ENCODE measurements at regions not wholly inside any gene's neighbourhood (a gene's known extent, or its start where the extent isn't known, plus 50 kb on each side); places are given as distances from the start of the nearest gene placed in this dataset.

DNA sequence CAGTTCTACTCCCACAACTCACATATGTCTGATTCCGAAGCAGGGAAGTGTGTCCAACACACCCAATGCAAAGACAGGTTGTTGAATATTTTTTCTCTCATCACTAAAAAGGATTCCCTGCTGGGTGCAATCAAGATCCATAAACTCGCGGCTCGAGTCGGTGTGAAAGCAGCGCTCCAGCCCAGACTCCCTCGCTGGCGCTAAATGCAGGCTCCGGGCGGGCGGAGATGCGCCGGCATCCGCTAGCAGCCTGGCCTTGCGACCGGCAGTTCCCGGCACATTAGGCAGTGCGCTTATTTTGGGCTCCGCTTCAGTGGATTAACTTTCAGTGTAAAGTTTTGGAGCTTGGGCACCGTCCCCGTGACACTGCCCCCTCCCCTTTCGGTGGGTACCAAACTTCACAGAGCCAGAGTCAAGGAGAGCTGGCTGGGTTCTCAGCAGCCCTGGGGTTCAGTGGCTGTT, 87.7 kb upstream of the POU3F1 start:
- TF ChIP-seq ZFX (IDR thresholded peaks at IDR 0.05) = no peak
- TF ChIP-seq, protein P1, sequence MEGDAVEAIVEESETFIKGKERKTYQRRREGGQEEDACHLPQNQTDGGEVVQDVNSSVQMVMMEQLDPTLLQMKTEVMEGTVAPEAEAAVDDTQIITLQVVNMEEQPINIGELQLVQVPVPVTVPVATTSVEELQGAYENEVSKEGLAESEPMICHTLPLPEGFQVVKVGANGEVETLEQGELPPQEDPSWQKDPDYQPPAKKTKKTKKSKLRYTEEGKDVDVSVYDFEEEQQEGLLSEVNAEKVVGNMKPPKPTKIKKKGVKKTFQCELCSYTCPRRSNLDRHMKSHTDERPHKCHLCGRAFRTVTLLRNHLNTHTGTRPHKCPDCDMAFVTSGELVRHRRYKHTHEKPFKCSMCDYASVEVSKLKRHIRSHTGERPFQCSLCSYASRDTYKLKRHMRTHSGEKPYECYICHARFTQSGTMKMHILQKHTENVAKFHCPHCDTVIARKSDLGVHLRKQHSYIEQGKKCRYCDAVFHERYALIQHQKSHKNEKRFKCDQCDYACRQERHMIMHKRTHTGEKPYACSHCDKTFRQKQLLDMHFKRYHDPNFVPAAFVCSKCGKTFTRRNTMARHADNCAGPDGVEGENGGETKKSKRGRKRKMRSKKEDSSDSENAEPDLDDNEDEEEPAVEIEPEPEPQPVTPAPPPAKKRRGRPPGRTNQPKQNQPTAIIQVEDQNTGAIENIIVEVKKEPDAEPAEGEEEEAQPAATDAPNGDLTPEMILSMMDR (conservative IDR thresholded peaks at IDR 0.05) = no peak
- H3K27ac ChIP-seq = no peak overlapping the region

DNA sequence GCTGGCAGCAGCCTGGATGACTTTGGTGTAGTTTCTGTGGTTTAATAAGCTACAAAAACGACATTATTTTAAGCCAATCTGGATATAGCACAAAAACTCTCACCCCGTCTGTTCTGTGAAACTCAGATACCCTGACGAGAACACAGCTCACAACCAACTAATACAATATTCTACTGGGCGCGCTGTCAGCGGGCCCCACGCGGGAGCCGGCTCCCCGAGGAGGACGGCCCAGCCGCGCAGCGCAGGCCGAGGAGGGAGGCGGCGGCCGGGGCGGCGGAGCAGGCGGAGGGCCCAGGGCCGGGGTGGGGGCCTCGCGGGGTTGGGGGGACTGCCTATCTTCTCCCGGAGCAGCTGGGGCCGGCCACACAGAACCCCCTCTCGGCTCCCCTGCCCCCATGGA, 87.2 kb upstream of the POU3F1 start:
- TF ChIP-seq ZFX (IDR thresholded peaks at IDR 0.05) = no peak
- TF ChIP-seq, protein P1 (conservative IDR thresholded peaks at IDR 0.05) = no peak
- no peak overlapping the region for H3K27ac ChIP-seq

DNA sequence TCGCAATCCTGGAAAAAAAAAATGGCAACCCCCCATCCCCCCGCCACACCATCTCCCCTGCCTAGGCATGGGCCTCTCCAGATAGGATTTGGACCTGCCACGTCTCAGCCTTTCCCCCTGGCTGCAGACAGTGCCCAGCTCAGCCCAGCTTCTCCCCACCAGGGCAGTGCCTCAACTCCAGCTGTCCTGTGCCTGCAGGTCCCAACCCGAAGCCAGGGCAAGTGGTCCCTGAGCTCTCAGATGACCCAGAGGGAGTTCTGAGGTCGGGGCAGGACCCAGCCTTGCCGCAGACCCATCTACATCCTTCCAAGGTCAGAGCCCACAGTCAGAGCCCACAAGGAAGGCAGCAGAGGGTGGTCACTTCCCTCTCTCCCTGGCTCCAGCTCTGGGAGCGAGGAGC, 86.7 kb upstream of the POU3F1 start:
- no peak overlapping the region for H3K27ac ChIP-seq
- TF ChIP-seq, protein P1 (conservative IDR thresholded peaks at IDR 0.05) = no peak
- TF ChIP-seq ZFX (IDR thresholded peaks at IDR 0.05) = no peak

GRCh38 chr1:38132681-38133080, 86.1 kb upstream of the POU3F1 start:
- TF ChIP-seq, protein P1 (conservative IDR thresholded peaks at IDR 0.05) = no peak
- no peak for TF ChIP-seq ZFX (IDR thresholded peaks at IDR 0.05)
- no peak overlapping the region for H3K27ac ChIP-seq

DNA sequence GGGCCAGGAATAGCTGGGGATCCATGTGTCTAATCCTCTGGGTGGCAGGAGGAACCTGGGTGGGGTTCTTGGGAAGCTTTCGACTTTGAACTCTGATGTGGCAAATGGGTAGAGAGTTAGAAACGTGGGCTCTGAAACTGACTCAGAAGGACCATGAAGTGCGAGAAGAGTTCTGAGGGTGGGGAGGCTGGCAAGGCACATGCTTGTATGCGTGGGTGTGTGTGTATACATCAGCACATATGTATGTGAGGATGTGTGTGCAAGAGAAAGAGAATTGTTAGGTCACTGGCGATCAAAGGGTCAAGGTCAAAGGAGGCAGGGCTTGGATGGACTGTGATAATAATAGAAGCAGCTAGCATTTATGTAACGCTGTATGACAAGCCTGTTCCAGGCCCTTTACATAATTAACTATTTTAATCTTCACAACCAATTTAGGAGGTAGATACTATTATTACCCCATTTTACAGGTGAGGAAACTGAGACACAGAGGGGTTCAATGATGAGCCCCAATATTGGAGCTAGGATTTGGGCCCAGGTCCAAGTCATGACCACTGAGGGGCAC, 84.5 kb upstream of the POU3F1 start:
- H3K27ac ChIP-seq = no peak overlapping the region
- TF ChIP-seq ZFX (IDR thresholded peaks at IDR 0.05) = no peak
- TF ChIP-seq, protein P1 (conservative IDR thresholded peaks at IDR 0.05) = no peak

DNA sequence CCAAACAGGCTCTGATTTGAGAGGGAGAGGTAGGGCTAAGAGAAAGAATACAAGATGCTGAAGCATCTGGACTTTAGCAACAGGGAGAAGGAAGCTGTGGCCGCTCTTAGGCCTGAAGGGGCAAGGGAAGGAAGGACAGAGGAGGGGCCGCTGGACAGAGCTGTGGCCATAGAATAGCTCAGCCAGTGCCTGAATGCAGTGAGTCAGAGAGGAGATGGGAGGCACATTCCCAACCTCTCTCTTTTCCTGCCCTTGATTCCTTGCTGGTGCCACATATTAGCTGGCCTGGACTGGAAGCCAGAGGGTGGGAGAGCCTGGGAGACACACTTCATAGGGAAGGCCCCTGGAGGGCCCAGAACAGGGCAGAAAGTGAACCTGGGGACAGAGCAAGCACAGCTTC, 83.4 kb upstream of the POU3F1 start:
- H3K27ac ChIP-seq = no peak overlapping the region

GRCh38 chr1:38129473-38129872, 82.9 kb upstream of the POU3F1 start:
- TF ChIP-seq, protein P1 (conservative IDR thresholded peaks at IDR 0.05) = no peak
- TF ChIP-seq ZFX (IDR thresholded peaks at IDR 0.05) = no peak
- H3K27ac ChIP-seq = no peak overlapping the region

More for the DNA sequence above, 83.4 kb upstream of the POU3F1 start:
- TF ChIP-seq, protein P1 (conservative IDR thresholded peaks at IDR 0.05) = no peak
- no peak for TF ChIP-seq ZFX (IDR thresholded peaks at IDR 0.05)
